ENCODE measurements at regions not wholly inside any gene's neighbourhood (a gene's known extent, or its start where the extent isn't known, plus 50 kb on each side); places are given as distances from the start of the nearest gene placed in this dataset.

DNA sequence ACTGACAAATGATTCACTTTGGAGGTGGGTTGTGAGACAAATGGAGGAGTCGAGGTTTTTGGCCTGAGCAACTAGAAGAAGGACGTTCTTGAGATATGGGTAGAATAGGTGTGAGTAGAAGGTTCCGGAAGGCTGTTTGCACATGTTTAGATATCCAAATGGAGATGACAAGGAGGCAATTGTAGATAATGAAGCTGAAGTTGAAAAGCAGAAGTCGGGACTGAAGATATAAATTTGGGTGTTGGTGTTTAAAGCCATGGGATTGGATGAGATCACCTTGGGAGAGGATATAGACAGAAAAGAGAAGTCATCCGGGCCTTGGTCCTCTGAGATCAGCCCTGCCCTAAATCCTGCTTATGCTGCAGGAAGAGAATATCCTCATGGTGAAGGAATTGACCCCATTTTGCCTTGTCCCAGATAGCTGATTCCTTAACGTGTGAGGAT is 75.5 kb upstream of the CD44 start:
- no peak for TF ChIP-seq CREB1 (IDR thresholded peaks at IDR 0.05; ENCODE audit: low read depth)
- TF ChIP-seq YY1 (IDR thresholded peaks at IDR 0.05; ENCODE audit: low read depth) = no peak
- no peak for TF ChIP-seq FOXM1 (IDR thresholded peaks at IDR 0.05; ENCODE audit: borderline replicate concordance, low read depth)
- TF ChIP-seq NFIC (IDR thresholded peaks at IDR 0.05) = no peak
- no peak for TF ChIP-seq TCF12 (IDR thresholded peaks at IDR 0.05; ENCODE audit: low read depth)

GRCh38 chr11:35064114-35064800 is 74.7 kb upstream of the CD44 start:
- TF ChIP-seq CEBPB (IDR thresholded peaks at IDR 0.05) (no peak), NFIC (IDR thresholded peaks at IDR 0.05) (no peak), YY1 (IDR thresholded peaks at IDR 0.05; ENCODE audit: low read depth) (no peak), EGR1 (IDR thresholded peaks at IDR 0.05) (no peak), TEAD4 (IDR thresholded peaks at IDR 0.05) (no peak), RAD21 (IDR thresholded peaks at IDR 0.05; ENCODE audit: low read depth) (no peak), USF1 (IDR thresholded peaks at IDR 0.05) (no peak), TCF12 (IDR thresholded peaks at IDR 0.05; ENCODE audit: low read depth) (no peak), FOXM1 (IDR thresholded peaks at IDR 0.05; ENCODE audit: borderline replicate concordance, low read depth) (no peak), CREB1 (IDR thresholded peaks at IDR 0.05; ENCODE audit: low read depth) (no peak), ZBTB7A (IDR thresholded peaks at IDR 0.05; ENCODE audit: low read depth) (no peak)
- TF ChIP-seq, protein P1, sequence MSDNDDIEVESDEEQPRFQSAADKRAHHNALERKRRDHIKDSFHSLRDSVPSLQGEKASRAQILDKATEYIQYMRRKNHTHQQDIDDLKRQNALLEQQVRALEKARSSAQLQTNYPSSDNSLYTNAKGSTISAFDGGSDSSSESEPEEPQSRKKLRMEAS (IDR thresholded peaks at IDR 0.05) = no peak
- TF ChIP-seq, protein P2, sequence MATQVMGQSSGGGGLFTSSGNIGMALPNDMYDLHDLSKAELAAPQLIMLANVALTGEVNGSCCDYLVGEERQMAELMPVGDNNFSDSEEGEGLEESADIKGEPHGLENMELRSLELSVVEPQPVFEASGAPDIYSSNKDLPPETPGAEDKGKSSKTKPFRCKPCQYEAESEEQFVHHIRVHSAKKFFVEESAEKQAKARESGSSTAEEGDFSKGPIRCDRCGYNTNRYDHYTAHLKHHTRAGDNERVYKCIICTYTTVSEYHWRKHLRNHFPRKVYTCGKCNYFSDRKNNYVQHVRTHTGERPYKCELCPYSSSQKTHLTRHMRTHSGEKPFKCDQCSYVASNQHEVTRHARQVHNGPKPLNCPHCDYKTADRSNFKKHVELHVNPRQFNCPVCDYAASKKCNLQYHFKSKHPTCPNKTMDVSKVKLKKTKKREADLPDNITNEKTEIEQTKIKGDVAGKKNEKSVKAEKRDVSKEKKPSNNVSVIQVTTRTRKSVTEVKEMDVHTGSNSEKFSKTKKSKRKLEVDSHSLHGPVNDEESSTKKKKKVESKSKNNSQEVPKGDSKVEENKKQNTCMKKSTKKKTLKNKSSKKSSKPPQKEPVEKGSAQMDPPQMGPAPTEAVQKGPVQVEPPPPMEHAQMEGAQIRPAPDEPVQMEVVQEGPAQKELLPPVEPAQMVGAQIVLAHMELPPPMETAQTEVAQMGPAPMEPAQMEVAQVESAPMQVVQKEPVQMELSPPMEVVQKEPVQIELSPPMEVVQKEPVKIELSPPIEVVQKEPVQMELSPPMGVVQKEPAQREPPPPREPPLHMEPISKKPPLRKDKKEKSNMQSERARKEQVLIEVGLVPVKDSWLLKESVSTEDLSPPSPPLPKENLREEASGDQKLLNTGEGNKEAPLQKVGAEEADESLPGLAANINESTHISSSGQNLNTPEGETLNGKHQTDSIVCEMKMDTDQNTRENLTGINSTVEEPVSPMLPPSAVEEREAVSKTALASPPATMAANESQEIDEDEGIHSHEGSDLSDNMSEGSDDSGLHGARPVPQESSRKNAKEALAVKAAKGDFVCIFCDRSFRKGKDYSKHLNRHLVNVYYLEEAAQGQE (IDR thresholded peaks at IDR 0.05; ENCODE audit: low read depth) = no peak

- no peak for TF ChIP-seq TCF12 (IDR thresholded peaks at IDR 0.05; ENCODE audit: low read depth)
- TF ChIP-seq USF1 (IDR thresholded peaks at IDR 0.05) = no peak
- TF ChIP-seq, protein P2 (IDR thresholded peaks at IDR 0.05; ENCODE audit: low read depth) = no peak
- TF ChIP-seq TEAD4 (IDR thresholded peaks at IDR 0.05) = no peak
- TF ChIP-seq YY1 (IDR thresholded peaks at IDR 0.05; ENCODE audit: low read depth) = no peak
- TF ChIP-seq TAF1 (IDR thresholded peaks at IDR 0.05; ENCODE audit: low read depth) = no peak
- TF ChIP-seq CEBPB (IDR thresholded peaks at IDR 0.05) = no peak
- no peak for TF ChIP-seq RAD21 (IDR thresholded peaks at IDR 0.05; ENCODE audit: low read depth)
- TF ChIP-seq EGR1 (IDR thresholded peaks at IDR 0.05) = no peak
- TF ChIP-seq, protein P1 (IDR thresholded peaks at IDR 0.05) = no peak
- TF ChIP-seq FOXM1 (IDR thresholded peaks at IDR 0.05; ENCODE audit: borderline replicate concordance, low read depth) = no peak
- no peak for TF ChIP-seq EP300 (IDR thresholded peaks at IDR 0.05; ENCODE audit: borderline replicate concordance)
- no peak for TF ChIP-seq NFIC (IDR thresholded peaks at IDR 0.05)
- TF ChIP-seq CREB1 (IDR thresholded peaks at IDR 0.05; ENCODE audit: low read depth) = no peak
- TF ChIP-seq ZBTB7A (IDR thresholded peaks at IDR 0.05; ENCODE audit: low read depth) = no peak
Measured at GRCh38 chr11:35065566-35065965, 73.4 kb upstream of the CD44 start.

GRCh38 chr11:35066030-35066429 is 72.9 kb upstream of the CD44 start:
- TF ChIP-seq FOXM1 (IDR thresholded peaks at IDR 0.05; ENCODE audit: borderline replicate concordance, low read depth) = no peak
- TF ChIP-seq USF1 (IDR thresholded peaks at IDR 0.05) = no peak
- no peak for TF ChIP-seq NFIC (IDR thresholded peaks at IDR 0.05)
- TF ChIP-seq TEAD4 (IDR thresholded peaks at IDR 0.05) = no peak
- TF ChIP-seq, protein P1 (IDR thresholded peaks at IDR 0.05) = no peak
- no peak for TF ChIP-seq YY1 (IDR thresholded peaks at IDR 0.05; ENCODE audit: low read depth)
- TF ChIP-seq CREB1 (IDR thresholded peaks at IDR 0.05; ENCODE audit: low read depth) = no peak
- TF ChIP-seq EGR1 (IDR thresholded peaks at IDR 0.05) = no peak
- TF ChIP-seq RAD21 (IDR thresholded peaks at IDR 0.05; ENCODE audit: low read depth) = no peak
- TF ChIP-seq, protein P2 (IDR thresholded peaks at IDR 0.05; ENCODE audit: low read depth) = no peak
- TF ChIP-seq CEBPB (IDR thresholded peaks at IDR 0.05) = no peak
- TF ChIP-seq ZBTB7A (IDR thresholded peaks at IDR 0.05; ENCODE audit: low read depth) = no peak
- no peak for TF ChIP-seq TCF12 (IDR thresholded peaks at IDR 0.05; ENCODE audit: low read depth)
- TF ChIP-seq TAF1 (IDR thresholded peaks at IDR 0.05; ENCODE audit: low read depth) = no peak

Data from Ishikawa (cell line).